ENCODE measurements at regions not wholly inside any gene's neighbourhood (a gene's known extent, or its start where the extent isn't known, plus 50 kb on each side); places are given as distances from the start of the nearest gene placed in this dataset.

DNA sequence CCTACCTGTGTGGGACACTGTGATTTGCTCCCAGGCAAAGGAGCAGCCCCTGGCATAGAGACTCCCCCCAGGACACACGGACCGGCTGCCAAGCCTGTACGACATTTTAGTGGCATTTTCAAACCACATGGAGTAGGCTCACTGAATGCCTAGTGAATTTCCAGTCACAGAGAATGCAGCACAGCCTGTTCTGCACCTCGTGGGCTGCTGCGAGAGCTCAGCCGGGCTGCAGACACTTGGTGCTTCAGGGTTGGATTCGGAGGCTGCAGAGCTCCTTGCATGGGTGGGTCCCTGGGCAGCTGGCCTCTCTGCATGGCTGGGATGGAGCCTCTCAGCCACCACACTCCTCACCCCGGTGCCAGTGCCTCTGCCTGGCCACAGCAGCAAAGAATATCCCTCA is 51.2 kb upstream of the HNF1B start:
- TF ChIP-seq YY1 (IDR thresholded peaks at IDR 0.05; ENCODE audit: insufficient read depth, insufficient read length), result no peak
- no peak for TF ChIP-seq ZNF274 (IDR thresholded peaks at IDR 0.05; ENCODE audit: low read depth, low read length)
- TF ChIP-seq SUZ12 (IDR thresholded peaks at IDR 0.05; ENCODE audit: extremely low read depth, insufficient read depth, insufficient read length), result no peak
